Activated CD8-positive, alpha-beta memory T cell treated with anti-CD3 and anti-CD28 coated beads for 4 hours (primary cell): ENCODE measurements at regions not wholly inside any gene's neighbourhood (a gene's known extent, or its start where the extent isn't known, plus 50 kb on each side); places are given as distances from the start of the nearest gene placed in this dataset.

Experiments used
- DNase-seq, 2 donors: peaks; one replicate each; pipeline ENCODE4 v3.0.0-alpha.2; 2020; ENCODE audit warnings: low read depth in 2 of 2

DNA sequence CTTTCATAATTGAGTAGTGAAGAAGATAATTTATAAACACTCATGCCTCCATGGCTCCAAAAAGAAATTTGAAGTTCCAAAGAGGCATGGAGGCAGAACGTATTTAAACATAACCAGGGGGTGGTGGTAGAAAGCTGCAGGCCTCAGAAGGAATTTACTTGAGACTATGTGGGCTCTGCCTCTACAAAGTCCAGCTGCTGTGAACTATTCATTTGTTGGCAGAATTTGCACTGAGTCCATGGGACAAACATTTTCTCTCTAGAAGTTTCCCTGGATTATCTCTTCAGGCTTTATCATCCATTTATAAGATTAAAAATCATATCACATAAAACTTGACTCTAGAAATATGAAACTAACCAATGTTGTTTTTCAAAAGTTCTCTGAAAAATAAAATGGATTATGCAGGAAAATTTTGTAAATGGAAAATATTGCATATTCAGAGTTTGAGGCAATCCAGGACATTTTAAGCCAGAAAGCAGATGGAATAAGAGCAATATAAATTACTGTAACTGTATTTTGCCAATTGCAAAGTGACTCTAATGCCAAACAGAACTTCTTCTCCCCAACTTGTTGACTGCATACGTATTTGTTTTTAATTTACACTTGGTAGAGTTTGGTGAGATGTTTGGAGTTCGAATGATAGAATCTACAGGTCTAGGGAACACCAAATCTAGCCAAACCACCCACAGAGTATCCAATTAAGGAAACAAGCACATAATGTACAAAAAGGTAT, 258.2 kb downstream of the ENC1 start:
- DNase-seq = no peak

DNA sequence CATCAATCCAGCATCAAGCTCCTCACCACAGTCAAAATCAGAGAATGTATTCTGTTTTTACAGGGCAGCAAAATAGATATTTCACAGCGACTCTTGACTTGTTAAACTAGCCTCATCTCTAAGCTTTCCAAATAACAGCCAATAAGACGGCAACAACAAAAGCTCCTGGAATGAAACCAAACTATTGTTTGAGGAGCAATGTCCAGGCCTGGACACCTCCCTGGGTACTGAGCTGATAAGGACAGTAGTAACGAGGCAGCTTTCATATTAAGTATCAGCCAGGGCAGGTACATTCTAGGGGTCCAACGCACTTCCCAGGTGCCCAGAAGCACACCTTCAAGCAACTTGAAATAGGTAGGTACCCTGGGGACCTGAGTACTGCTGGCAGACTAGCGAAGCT, 260.3 kb downstream of the ENC1 start:
- DNase-seq = no peak

DNA sequence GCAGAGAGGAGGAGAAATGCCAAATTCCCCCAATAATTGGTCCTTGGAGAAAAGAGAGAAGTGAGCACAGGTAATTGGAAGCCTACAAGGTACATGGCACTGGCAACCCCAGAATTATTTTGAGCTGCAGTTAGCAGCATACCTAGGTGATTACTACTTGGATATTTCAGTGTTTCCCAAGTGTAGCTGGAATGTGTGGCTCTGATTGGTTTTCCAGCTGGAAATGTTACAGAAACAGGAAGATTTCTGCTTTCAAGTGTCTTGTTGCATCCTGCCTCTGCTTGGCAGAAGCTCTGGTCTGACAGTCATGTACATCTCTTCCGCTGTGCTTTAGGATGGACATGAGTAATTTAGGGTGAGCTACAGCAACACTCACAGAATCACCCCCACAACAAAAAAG, 262.1 kb downstream of the ENC1 start:
- DNase-seq = no peak

DNA sequence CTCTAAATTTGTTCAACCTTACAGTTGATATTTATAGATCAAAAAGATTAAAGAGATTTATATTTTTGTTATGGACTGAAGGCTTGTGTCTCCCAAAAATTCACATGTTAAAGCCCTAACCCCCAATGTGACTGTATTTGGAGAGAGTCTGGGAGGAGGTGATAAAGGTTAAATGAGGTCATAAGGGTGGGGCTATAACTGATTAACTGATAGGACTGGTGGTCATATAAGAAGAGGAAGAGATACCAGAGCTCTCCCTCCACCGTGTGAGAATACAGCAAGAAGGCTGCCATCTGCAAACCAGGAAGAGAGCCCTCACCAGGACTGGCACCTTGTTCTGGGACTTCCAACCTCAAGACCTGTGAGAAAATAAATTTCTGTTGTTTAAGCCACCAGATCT, 264.3 kb downstream of the ENC1 start:
- DNase-seq = no peak

DNA sequence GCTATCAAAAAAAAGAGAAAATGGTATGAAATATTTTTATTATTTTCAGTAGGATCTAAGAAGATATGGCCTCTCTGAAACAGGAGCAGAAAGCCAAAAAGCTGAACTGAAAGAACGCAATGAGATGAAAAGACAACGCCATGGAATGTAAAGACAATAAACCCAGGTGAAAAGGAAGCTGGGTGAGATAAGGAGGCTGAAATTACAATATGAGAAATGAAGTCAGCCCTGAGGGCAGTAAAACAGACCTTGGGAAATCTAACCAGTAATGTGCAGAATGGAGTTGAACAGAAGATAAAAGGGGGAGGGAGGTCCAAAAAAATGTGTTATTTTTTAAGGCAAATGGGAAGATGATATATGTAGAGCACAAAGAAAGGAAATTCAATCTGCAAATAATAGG, 265.3 kb downstream of the ENC1 start:
- no peak for DNase-seq

DNA sequence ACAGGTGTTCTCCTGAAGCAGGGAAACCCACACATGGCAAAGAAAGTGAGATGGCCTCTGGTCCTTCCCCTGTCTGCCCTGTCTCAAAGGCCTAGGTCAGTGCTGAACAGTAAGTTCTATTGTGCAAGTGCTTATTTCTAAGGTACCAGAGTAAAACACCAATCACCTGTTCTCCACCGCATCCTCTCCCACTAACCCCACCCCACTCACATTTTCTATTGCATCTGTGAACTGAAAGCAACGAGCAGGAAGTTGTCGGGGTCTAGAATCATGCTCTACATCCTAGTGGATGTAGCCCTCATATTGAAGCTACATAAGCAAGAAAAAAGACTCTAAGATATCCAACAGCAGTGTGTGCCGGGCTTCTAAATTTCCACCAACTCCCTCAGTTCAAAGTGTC, 265.9 kb downstream of the ENC1 start:
- DNase-seq = no peak

DNA sequence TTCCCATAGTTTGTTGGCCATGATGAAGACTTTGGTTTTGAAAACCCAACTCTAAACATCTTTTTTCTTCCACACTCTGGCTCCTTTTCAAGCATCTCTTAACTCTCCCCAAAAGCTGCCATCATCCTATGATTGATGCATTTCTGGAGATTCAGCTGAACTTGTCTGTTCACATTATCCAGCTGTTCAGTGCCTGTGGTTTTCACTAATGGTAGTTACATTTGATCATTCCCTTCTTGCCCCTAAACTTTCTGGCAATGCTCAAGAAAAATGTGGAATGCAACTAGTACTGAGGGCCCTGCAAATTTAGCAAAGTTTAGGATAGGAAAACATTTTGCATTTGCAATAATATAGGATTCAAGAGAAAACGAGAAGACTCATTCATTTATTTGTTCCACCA, 267.5 kb downstream of the ENC1 start:
- no peak for DNase-seq

DNA sequence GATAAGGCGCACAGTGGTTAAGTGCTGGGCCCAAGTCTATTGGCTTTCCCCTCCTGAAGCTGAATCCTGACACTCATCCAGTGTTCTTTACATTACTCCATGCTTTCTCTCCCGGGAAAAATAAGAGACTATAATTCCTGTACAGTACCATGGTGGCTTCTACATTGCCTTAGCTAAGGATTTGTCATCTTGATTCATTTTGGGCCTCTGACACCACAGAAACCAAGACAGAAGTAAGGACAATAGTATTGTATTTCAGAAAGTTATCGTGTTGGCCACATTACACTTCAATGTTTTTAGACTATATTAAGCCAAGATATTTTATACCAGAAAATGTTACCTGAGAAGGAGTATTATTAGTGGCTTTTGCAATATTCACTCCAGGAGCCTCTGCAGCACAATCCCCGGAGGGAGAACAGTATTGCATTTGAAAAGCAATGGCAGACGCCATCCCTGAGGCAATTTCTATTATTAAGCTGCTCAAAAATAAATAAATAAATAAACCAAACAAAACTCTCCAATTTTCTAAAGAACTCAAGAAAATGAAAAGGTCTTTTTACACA, 267.9 kb downstream of the ENC1 start:
- DNase-seq = no peak

DNA sequence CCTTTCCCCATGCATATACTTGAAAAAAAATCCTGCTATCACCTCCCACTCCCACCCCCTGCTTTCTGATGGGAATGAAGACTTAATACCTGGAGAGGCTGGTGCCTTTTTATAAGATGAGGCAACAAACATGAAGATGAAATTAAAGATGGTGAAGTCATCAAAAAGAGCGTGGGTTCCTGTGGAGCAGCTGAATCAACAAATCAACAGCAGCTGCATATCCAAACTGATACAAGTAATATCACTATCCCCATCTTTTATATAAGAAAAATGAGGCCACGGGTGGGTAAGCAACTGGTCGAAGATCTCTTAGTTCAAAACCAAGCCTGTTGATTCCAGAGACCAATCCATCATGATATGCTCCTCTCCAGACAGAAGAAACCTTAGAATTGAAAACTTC, 268.5 kb downstream of the ENC1 start:
- DNase-seq = no peak

DNA sequence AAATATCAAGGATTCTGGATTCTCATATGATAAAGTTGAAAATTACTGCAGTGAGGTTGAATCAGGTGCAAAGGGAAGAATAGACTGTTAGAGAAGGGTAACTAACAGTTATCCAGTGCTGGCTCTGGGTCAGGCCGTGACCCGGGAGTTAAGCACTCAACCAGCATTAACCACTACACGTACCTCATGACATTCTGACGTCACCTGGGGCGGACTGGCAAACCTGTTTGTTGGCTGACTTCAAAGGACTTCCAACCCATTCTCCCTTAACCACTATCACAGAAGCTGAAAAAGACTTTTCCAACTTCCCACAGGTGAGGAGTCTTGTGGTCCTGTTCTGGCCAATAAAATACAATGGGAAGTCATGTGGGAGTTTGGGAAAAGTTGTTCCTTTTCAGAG, 268.9 kb downstream of the ENC1 start:
- DNase-seq = no peak

DNA sequence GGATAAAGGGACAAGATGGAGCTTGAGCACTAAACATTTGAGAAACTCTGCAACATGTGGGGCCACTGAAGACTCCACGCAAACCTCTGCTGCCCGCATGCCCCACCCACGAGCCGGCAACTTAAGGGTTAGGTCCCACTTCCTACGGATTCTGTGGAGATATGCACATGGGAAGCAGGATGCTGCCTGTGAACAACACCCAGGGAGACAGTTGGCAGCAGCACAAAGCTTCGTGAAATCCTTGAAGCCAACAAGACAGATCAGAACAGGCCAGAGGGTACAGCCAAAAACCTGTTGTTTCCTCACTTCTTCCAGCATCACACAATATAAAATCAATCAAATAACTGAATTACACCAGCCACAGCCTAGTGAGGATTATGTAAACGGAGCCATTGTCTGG, 270.4 kb downstream of the ENC1 start:
- DNase-seq = no peak

DNA sequence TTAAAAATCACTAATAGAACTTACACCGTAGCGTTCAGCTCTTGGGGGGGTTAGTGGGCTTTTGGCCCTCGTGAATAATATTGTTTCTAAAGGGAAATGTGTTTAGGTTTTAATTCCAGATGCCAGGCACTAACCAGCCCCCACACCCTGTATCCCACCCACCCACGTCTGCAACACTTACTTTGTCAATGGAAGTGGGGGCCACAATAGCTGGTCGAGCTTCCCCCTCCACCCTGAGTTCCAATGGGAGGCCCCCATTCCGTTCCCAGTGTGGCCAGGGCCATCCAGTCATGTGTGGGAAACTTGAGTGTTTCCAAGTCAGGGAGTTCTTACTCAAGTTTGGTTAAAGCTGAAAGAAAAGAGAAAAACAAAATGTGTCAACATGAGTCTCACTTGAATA, 271.4 kb downstream of the ENC1 start:
- DNase-seq = no peak

DNA sequence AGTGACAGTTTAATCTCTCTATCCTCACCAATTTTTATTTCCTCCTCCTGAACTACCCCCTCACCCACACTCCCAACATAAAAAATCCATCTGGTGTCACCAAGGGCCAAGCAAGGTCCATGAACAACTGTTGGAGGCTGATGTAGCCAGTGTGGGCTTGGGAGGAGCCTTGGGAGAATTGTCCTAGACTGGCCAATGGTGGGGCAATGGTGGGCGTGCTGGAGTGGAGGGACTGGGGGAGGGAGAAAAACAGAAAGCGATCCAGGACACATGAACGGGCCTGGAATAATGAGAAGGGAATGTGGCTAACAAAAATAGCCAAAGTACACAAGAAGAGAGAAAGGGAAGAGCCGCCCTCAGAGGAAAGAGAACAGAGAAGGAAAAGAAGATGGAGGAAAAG, 272.6 kb downstream of the ENC1 start:
- no peak for DNase-seq

DNA sequence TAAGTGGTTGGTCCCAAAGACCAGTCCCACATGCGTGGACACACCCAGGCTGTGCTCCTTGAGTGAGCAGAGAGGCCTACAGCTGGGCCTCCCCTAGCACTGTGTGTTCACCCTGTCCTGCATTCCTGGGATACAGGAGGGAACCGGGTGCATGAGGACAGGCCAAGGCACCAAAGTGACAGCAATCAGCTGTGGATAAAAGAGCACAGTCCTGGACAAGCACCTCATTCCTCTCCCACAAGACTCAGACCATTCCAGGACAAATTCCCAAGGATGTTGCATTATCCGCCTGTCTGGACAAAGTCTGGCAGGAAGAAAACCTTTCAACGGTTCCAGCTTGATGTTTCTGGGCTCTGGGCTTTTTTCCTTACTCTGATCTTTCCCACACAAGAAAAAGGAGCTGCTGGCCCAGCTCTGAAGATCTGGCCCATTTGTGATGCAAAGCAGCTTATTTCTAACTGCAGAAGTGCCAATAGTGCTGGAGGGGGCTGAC, 273.2 kb downstream of the ENC1 start:
- DNase-seq = no peak

DNA sequence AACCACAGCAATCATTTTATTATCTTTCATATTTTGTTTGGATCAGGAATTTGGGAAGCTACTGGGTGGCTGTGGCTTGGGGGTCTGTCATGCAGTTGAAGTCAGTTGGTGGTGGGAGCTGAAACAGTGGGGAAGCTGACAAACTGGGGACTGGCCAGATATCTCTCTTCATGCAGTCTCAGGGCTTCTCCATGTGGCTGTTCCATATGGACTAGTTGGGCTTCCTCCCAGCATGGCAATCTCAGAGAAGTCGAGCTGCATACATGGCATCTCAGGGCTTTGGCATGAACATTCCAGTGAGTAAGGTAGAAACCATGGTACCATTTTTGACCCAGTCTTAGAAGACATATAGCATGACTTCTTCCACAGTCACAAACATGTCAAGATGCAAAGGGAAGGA, 274.8 kb downstream of the ENC1 start:
- DNase-seq = no peak

DNA sequence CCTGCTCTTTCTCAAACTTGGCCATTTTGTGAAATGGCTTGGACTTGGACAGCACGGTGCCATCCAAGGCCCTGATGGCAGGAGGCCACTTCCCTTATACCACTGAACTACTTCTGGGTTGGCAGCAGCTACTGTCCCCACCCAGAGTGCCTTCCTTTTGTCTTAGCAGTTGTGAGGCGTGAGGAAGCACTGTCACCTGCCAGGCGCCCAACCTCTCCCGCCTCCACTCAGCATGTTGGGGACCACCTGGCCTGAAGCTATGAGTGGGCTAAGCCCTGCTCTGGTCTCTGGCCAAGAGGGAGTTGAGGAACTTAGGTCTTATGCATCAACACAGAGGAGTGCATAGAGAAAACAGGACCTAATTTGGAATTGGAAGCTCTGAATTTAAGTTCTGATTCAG, 276.0 kb downstream of the ENC1 start:
- no peak for DNase-seq

DNA sequence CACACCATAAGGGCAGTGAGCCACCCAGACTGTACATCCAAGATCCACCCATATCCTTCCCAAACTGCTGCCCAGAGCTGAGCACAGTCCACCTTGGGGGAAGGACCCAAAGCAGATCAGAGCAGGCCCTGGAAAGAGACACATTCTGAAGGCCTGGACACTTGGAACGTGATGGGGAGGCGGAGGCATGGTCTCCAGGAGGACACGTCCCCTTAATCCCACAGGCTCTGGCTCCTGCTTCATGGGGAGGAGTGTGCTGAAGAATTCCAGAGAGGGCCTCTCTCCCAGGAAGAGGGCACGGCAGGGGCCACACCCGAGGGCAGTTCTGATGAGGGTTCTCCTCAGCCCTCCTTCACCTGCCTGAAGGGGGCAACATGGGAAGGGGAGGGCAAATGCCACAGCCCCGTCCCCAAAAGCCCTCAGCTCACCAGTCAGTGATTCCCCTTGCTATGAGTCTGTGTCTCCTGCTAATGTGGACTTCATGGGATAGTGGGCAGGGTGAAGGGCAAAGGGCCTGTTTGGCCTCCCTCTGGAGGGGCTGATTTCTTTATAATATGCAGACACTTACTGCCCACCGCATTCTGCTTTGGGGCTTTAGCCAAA, 276.8 kb downstream of the ENC1 start:
- no peak for DNase-seq

DNA sequence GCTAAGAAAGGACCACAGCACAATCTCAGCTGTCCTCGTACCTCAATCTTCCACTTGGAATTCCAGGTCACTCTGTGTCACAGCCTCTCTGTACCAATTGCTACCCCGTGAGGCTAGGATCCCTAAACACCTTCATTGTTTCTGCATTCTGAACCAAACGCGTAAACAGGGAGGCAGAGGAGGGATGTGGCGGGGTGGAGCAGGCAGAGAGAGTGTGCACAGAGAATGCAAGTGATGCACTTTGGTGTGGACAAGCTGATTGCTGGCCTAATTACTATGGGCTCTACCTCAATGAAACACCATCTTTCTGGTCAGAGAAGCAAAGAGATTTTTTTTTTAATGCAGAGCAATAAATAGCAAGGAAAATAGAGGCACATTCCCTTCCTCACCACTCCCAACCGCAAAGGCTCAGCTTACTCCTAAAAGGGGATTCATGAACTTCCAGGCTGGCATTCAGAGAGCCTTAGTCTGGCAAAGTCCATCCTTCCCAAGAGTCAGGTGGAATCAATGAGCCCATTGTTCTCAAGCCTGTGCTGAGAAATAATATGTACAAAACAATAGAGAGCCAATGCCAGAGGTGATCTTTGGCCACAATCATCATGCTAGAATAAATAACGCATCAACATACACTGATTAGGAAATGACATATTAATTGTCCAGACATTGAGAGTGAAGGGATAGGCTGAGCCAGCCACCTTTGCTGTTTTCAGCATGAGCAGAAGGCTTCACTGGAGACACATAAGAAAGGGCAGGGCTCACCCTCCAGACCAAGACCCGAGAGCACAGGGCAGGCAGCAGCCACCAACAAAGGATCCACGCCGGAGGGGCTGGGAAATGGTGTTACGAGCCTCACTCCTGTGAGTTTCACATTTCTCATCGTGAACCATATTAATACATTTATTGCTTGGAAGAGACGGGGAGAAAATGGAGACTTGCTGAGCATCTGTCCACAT, 278.8 kb downstream of the ENC1 start:
- DNase-seq = no peak

DNA sequence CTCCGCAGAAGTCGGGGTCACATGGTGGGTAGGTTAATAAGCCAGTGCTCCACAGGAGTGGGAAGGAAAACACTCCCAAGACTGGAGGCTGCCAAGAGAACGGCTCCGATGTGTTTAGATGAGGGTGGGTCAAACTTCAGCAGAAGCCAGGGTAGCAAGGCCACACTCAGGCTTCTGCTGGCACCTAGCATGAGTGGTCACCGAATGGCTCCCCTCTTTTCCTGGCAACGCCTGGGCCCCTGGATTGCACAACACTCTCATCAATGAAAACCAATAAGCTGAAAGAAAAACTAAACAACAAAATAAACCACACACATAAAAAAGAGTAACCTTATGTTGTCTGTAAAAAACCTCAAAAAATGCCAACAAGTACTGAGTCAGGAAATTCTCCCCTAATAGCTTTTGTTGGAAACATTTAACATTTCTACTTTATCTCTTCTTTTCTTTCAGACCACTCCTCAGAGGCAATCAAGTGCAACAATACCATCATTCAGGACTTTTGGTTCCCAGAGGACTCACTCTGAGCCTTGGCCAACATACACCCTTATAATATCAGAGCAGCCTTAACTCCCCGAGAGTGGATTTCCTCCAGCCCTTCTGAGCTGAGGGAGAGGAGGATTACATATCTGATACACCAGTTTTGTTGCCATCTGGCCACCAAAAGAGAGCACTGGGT, 279.9 kb downstream of the ENC1 start:
- no peak for DNase-seq

DNA sequence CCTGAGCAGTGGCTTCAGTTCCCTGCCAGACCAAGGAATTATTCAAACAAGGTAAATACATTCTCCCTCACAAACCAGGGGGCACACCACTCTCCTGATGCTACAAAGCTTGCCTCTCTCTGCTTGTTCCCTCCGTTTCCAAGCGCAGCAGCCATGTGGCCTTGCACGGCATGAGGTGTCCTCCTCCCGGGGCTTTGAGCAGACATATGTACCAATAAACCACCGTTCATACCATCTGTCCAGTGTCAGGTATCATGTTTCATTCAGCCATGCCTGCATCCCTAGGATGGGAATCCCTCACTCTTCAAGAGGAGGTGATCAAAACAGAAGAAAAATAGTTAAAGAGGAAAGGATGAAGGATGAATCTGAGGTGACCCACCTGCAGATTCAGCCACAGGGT, 282.7 kb downstream of the ENC1 start:
- DNase-seq = no peak

DNA sequence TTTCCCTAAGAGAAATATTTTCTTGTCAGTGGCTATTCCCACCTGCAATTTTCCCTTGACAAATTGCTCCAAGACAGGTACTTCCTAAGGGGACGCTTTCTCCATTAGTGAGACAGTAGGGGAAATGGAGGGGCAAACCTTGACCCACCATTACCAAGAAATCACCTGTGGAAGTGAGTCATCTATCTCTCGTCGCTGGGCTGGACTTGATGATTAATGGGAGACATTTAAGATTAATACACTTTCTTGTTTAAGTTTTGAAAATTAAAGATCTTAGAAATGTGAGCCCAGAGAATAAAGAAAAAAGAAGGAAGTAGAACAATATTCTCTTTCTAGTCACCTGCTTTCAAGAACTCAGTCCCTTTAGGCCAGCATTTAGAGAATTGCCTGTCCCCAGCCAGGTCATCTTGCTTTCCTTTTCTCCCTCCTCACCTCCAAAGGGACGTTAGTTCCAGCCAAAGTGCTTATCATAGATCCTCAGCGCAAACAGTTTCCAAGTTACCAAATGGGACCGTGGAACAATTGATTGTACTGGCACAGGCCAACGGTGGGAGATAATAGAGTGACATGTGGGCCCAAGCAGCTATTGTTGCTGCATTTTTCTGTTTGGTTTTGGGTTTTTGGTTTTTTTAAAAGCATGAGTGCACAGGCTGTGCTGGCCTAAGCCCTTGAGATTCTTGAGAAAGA, 284.4 kb downstream of the ENC1 start:
- no peak for DNase-seq
